ENCODE measurements at regions not wholly inside any gene's neighbourhood (a gene's known extent, or its start where the extent isn't known, plus 50 kb on each side); places are given as distances from the start of the nearest gene placed in this dataset.

GRCh38 chr7:67364441-67365017 is 367.9 kb downstream of the TYW1 start:
- Histone ChIP-seq H3K36me3 (ENCODE audit: insufficient read depth) (no peaks in the 10 kb centered on the region), H3F3A (replicated peaks; ENCODE audit: low read depth) (peaks cover 10% of the 10 kb centered on the region), H2AFZ (peak overlapping the region; percentile 98), H3K27ac (ENCODE audit: low read depth) (no peak overlapping the region), H3K4me2 (peak overlapping the region; percentile 82), H3K4me3 (peak overlapping the region; percentile 62), H3K79me2 (replicated peaks; ENCODE audit: insufficient read depth) (no peaks in the 10 kb centered on the region), H3K9me2 (ENCODE audit: insufficient read depth) (no peaks in the 10 kb centered on the region), H3K4me1 (ENCODE audit: insufficient read depth) (no peaks in the 10 kb centered on the region; the same call in 1 of the 2 replicates), H4K20me1 (replicated peaks; ENCODE audit: insufficient read depth) (no peaks in the 10 kb centered on the region), H3K27me3 (ENCODE audit: insufficient read depth) (peaks cover 27% of the 10 kb centered on the region)
- H3K4me1 Mint-ChIP-seq: peaks cover 5% of the 10 kb centered on the region; the same call in 2 of the 3 replicates
- ATAC-seq (peak; percentile 85), DNase-seq (ENCODE audit: low spot score) (peak; percentile 71)
- peak overlapping the region; percentile 30; the same call in 1 of the 3 replicates for H3K4me3 Mint-ChIP-seq
- H3K36me3 Mint-ChIP-seq (ENCODE audit: low read depth): no peaks in the 10 kb centered on the region
- H3K27ac Mint-ChIP-seq: no peak overlapping the region
- TF ChIP-seq JUNB (IDR thresholded peaks at IDR 0.05; ENCODE audit: unreplicated experiment) (no peak), CREB1 (CRISPR knock-in tag; IDR thresholded peaks at IDR 0.05; ENCODE audit: low read depth) (no peak), POLR2AphosphoS5 (IDR thresholded peaks at IDR 0.05; ENCODE audit: low read depth) (no peak), ZNF462 (CRISPR knock-in tag; IDR thresholded peaks at IDR 0.05) (no peak), EZH2phosphoT487 (IDR thresholded peaks at IDR 0.05; ENCODE audit: unreplicated experiment) (no peak), REST (IDR thresholded peaks at IDR 0.05; ENCODE audit: unreplicated experiment) (no peak), CTCF (conservative IDR thresholded peaks at IDR 0.05; ENCODE audit: low read depth in 2 of 2) (peak; percentile 9 to 43; a peak in 2 of 4 replicates)
- H3K27me3 Mint-ChIP-seq (ENCODE audit: insufficient read depth, low read depth, poor library complexity): peaks cover 5% of the 10 kb centered on the region
- peaks cover 56% of the 10 kb centered on the region for H3K9me3 Mint-ChIP-seq
